SK-N-SH (cell line): ENCODE measurements at regions not wholly inside any gene's neighbourhood (a gene's known extent, or its start where the extent isn't known, plus 50 kb on each side); places are given as distances from the start of the nearest gene placed in this dataset.

Source experiments
- CTCF ChIP-seq: fragments of 200-600 bp; sonication (generic); IDR thresholded peaks from 2 replicates; pipeline ENCODE4 v1.6.1; 2017; ENCODE audit warnings: antibody characterized with exemption, mild to moderate bottlenecking, moderate library complexity
- ELF1 ChIP-seq: IDR thresholded peaks from 2 replicates; pipeline ENCODE4 v1.4.0; 2012
- EZH2phosphoT487 ChIP-seq: fragments of 200-600 bp; sonication (generic); IDR thresholded peaks from 2 replicates; pipeline ENCODE4 v1.6.1; 2017; ENCODE audit warnings: low read depth, mixed run types, mild to moderate bottlenecking, antibody characterized with exemption, moderate library complexity, borderline replicate concordance
- USF1 ChIP-seq: IDR thresholded peaks from 2 replicates; pipeline ENCODE4 v1.4.0; 2012; ENCODE audit warnings: low read depth, borderline replicate concordance

GRCh38 chr20:30599990-30600389, 657.5 kb upstream of the DEFB115 start:
- TF ChIP-seq CTCF (no peak), ELF1 (no peak), EZH2phosphoT487 (no peak), USF1 (no peak)
